ENCODE measurements at regions not wholly inside any gene's neighbourhood (a gene's known extent, or its start where the extent isn't known, plus 50 kb on each side); places are given as distances from the start of the nearest gene placed in this dataset.

DNA sequence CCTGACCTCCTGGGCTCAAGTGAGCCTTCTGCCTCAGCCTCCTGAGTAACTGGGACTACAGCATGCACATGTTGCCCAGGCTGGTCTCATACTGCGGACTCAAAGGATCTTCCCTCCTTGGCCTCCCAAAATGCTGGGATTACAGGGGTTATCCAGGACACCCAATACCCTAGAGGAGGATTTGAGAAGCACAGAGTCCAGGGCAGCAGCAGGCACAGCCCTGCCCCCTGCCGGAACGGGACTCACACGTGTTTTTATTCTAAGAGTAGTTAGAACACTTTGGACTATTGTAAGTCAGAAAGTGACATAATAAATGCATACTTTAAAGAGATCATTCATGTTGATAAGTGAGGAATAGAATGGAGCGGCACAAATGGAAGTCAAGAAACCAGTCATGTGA is 80.2 kb downstream of the C6orf118 start:
- TF ChIP-seq, protein P1, sequence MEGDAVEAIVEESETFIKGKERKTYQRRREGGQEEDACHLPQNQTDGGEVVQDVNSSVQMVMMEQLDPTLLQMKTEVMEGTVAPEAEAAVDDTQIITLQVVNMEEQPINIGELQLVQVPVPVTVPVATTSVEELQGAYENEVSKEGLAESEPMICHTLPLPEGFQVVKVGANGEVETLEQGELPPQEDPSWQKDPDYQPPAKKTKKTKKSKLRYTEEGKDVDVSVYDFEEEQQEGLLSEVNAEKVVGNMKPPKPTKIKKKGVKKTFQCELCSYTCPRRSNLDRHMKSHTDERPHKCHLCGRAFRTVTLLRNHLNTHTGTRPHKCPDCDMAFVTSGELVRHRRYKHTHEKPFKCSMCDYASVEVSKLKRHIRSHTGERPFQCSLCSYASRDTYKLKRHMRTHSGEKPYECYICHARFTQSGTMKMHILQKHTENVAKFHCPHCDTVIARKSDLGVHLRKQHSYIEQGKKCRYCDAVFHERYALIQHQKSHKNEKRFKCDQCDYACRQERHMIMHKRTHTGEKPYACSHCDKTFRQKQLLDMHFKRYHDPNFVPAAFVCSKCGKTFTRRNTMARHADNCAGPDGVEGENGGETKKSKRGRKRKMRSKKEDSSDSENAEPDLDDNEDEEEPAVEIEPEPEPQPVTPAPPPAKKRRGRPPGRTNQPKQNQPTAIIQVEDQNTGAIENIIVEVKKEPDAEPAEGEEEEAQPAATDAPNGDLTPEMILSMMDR (IDR thresholded peaks at IDR 0.05; ENCODE audit: poor library complexity) = no peak
- no peak for TF ChIP-seq EZH2 (IDR thresholded peaks at IDR 0.05; ENCODE audit: borderline replicate concordance)
- TF ChIP-seq EZH2phosphoT487 (IDR thresholded peaks at IDR 0.05; ENCODE audit: low read depth, severe bottlenecking, unreplicated experiment) = no peak
